Keratinocyte (primary cell): ENCODE measurements at regions not wholly inside any gene's neighbourhood (a gene's known extent, or its start where the extent isn't known, plus 50 kb on each side); places are given as distances from the start of the nearest gene placed in this dataset.

Experiments
- DNase-seq: peaks from one replicate; pipeline ENCODE4 v3.0.0-alpha.2; 2011; ENCODE audit warnings: low read depth, missing footprints, low spot score
- FAIRE-seq: peaks from 2 replicates; lab custom pipeline; 2011; peaks lifted over from hg19 to GRCh38; lab: Jason Lieb, UNC
- H2AFZ ChIP-seq: 2 replicates; pipeline ENCODE4 v1.6.0; 2012; ENCODE audit warnings: low read length, control low read depth, inconsistent platforms; ENCODE audit not compliant: control insufficient read depth
- H3K27ac ChIP-seq: 2 replicates; pipeline ENCODE4 v1.5.1; 2011; ENCODE audit warnings: low read length; ENCODE audit not compliant: control insufficient read depth, insufficient read depth
- H3K27me3 ChIP-seq: 3 replicates; pipeline ENCODE4 v1.6.0; 2011; ENCODE audit warnings: low read length; ENCODE audit not compliant: control insufficient read depth, insufficient read depth; ENCODE audit errors: extremely low read depth
- H3K36me3 ChIP-seq, 2 experiments: 2 replicates in 1 of 2; 3 replicates in 1 of 2; pipeline ENCODE4 v1.5.1; 2011; ENCODE audit warnings: low read length in 2 of 2, mild to moderate bottlenecking in 1 of 2; ENCODE audit not compliant: control insufficient read depth in 2 of 2, insufficient read depth in 2 of 2; ENCODE audit errors: extremely low read depth in 1 of 2
- H3K4me1 ChIP-seq: 3 replicates; pipeline ENCODE4 v1.5.1; 2011; ENCODE audit warnings: low read length; ENCODE audit not compliant: control insufficient read depth, insufficient read depth; ENCODE audit errors: extremely low read depth
- H3K4me2 ChIP-seq: 3 replicates; pipeline ENCODE4 v1.6.0; 2011; ENCODE audit warnings: low read depth, low read length; ENCODE audit not compliant: control insufficient read depth, insufficient read depth; ENCODE audit errors: extremely low read depth
- H3K4me3 ChIP-seq, 3 experiments: fragments of 200-600 bp in 1 of 3; sonication (generic) in 1 of 3; 2 replicates in 2 of 3; 3 replicates in 1 of 3; pipeline ENCODE4 v1.5.1; 2011 to 2016; ENCODE audit warnings: low read length in 3 of 3, mild to moderate bottlenecking in 3 of 3, control low read depth in 2 of 3, inconsistent platforms in 1 of 3, low read depth in 1 of 3, mixed read lengths in 1 of 3, mixed run types in 1 of 3, moderate library complexity in 1 of 3; ENCODE audit not compliant: control insufficient read depth in 2 of 3, insufficient read depth in 2 of 3; ENCODE audit errors: extremely low read depth in 1 of 3
- H3K79me2 ChIP-seq: 2 replicates; pipeline ENCODE4 v1.6.0; 2012; ENCODE audit warnings: low read length; ENCODE audit not compliant: control insufficient read depth, insufficient read depth
- H3K9ac ChIP-seq: 3 replicates; pipeline ENCODE4 v1.6.0; 2011; ENCODE audit warnings: low read length; ENCODE audit not compliant: control insufficient read depth, insufficient read depth; ENCODE audit errors: extremely low read depth
- H3K9me1 ChIP-seq: 3 replicates; pipeline ENCODE4 v1.6.0; 2011; ENCODE audit warnings: low read length; ENCODE audit not compliant: control insufficient read depth, insufficient read depth; ENCODE audit errors: extremely low read depth
- H3K9me3 ChIP-seq: 2 replicates; pipeline ENCODE4 v1.5.1; 2012; ENCODE audit warnings: low read depth, low read length; ENCODE audit not compliant: control insufficient read depth
- H4K20me1 ChIP-seq: 3 replicates; pipeline ENCODE4 v1.6.0; 2011; ENCODE audit warnings: low read length; ENCODE audit not compliant: control insufficient read depth, insufficient read depth; ENCODE audit errors: extremely low read depth
- EZH2 ChIP-seq: IDR thresholded peaks from one replicate; pipeline ENCODE4 v1.6.1; 2012; ENCODE audit warnings: inconsistent platforms, mild to moderate bottlenecking, low read length, moderate library complexity
- dilution Hi-C: fragments of 300-500 bp; cut with MboI; formaldehyde crosslinking; loops from one replicate; pipeline ENCODE4 v1.7.0; 2020; ENCODE audit warnings: low sequenced_read_pairs; ENCODE audit not compliant: extremely low pct_ligation_motif_present
- TF ChIP-seq, protein P1 (sequence below), 3 experiments: IDR thresholded peaks in 1 of 3; conservative IDR thresholded peaks in 1 of 3; optimal IDR thresholded peaks in 1 of 3; 2 replicates in 2 of 3; 3 replicates in 1 of 3; pipeline versions ENCODE3 to v1.5.1; 2011; ENCODE audit warnings: low read length in 3 of 3, mild to moderate bottlenecking in 3 of 3, moderate library complexity in 2 of 3, control low read depth in 1 of 3, inconsistent platforms in 1 of 3; ENCODE audit not compliant: insufficient read depth in 2 of 3; ENCODE audit errors: extremely low read depth in 1 of 3

DNA sequence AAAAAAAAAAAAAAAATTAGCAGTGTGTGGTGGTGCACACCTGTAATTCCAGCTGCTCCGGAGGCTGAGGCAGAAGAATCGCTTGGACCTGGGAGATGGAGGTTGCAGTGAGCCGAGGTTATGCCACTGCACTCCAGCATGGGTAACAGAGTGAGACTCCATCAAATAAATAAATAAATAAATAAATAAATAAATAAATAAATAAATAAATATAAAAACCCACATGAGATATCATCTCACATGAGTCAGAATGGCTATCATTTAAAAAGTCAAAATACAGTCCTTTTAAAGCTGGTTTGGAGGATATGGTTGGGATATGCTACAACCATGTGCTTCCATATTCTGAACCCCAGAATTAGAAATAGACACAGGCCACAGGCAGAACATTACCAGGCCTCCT, 114.3 kb downstream of the WSCD1 start:
- Histone ChIP-seq H3K4me3 (no peak overlapping the region), H3K4me2 (no peak overlapping the region), H3K27me3 (peaks cover 3% of the 10 kb centered on the region), H3K27ac (no peak overlapping the region), H3K36me3 (no peaks in the 10 kb centered on the region), H3K9me1 (no peaks in the 10 kb centered on the region), H2AFZ (no peak overlapping the region), H3K4me1 (no peaks in the 10 kb centered on the region), H3K79me2 (no peaks in the 10 kb centered on the region), H3K9ac (no peak overlapping the region), H4K20me1 (no peaks in the 10 kb centered on the region), H3K9me3 (no peaks in the 10 kb centered on the region)
- FAIRE-seq (no peak), DNase-seq (no peak)
- dilution Hi-C loops: no loop called here
- TF ChIP-seq, protein P1, sequence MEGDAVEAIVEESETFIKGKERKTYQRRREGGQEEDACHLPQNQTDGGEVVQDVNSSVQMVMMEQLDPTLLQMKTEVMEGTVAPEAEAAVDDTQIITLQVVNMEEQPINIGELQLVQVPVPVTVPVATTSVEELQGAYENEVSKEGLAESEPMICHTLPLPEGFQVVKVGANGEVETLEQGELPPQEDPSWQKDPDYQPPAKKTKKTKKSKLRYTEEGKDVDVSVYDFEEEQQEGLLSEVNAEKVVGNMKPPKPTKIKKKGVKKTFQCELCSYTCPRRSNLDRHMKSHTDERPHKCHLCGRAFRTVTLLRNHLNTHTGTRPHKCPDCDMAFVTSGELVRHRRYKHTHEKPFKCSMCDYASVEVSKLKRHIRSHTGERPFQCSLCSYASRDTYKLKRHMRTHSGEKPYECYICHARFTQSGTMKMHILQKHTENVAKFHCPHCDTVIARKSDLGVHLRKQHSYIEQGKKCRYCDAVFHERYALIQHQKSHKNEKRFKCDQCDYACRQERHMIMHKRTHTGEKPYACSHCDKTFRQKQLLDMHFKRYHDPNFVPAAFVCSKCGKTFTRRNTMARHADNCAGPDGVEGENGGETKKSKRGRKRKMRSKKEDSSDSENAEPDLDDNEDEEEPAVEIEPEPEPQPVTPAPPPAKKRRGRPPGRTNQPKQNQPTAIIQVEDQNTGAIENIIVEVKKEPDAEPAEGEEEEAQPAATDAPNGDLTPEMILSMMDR (optimal IDR thresholded peaks at IDR 0.05 in 1 of 3, IDR thresholded peaks at IDR 0.05 in 1 of 3, conservative IDR thresholded peaks at IDR 0.05 in 1 of 3; ENCODE audit: extremely low read depth in 1 of 3, insufficient read depth in 2 of 3, low read length in 3 of 3): no peak
- TF ChIP-seq EZH2: no peak

DNA sequence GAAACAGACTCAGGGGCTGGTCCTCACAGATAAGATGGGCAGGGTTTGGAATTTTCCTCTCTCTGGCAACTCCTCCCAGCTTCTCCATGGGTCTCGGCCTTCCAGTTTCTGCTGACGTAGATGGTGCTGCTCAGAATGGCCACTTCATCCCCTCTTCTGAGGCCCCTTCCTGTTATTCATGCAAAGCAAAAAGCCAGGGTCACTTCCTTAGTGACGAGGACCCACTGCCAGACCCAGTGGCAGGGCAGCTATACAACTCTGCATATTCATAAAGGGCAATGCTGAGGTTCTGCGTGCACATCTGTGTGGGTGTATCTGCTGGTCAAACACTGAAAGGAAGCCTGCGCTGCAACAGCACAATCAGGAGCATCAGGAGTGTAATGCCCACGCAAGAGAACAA, 108.8 kb downstream of the WSCD1 start:
- peaks cover 3% of the 10 kb centered on the region for H3K27me3 ChIP-seq
- DNase-seq: no peak
- no peaks in the 10 kb centered on the region for H3K9me1 ChIP-seq
- H3K27ac ChIP-seq: no peak overlapping the region
- dilution Hi-C loops: no loop called here
- H4K20me1 ChIP-seq: no peaks in the 10 kb centered on the region
- H3K9me3 ChIP-seq: no peaks in the 10 kb centered on the region
- no peaks in the 10 kb centered on the region for H3K4me1 ChIP-seq
- no peak overlapping the region for H2AFZ ChIP-seq
- no peak overlapping the region for H3K4me2 ChIP-seq
- no peak for FAIRE-seq
- H3K36me3 ChIP-seq: no peaks in the 10 kb centered on the region
- no peak overlapping the region for H3K9ac ChIP-seq
- H3K79me2 ChIP-seq: no peaks in the 10 kb centered on the region
- no peak overlapping the region for H3K4me3 ChIP-seq
- TF ChIP-seq, protein P1 (optimal IDR thresholded peaks at IDR 0.05 in 1 of 3, IDR thresholded peaks at IDR 0.05 in 1 of 3, conservative IDR thresholded peaks at IDR 0.05 in 1 of 3; ENCODE audit: extremely low read depth in 1 of 3, insufficient read depth in 2 of 3, low read length in 3 of 3): no peak
- TF ChIP-seq EZH2: no peak
